ENCODE measurements at regions not wholly inside any gene's neighbourhood (a gene's known extent, or its start where the extent isn't known, plus 50 kb on each side); places are given as distances from the start of the nearest gene placed in this dataset.
"Not testable (repeated sequence)": the region's sequence is repeated elsewhere in the genome, so short reads cannot be mapped to it uniquely, and the experiment has no call there.

GRCh38 chr2:12009323-12009905, 263.0 kb downstream of the LPIN1 start:
- H3K36me3 ChIP-seq = no peaks in the 10 kb centered on the region
- no peaks in the 10 kb centered on the region for H3K9me3 ChIP-seq
- H3K27me3 ChIP-seq = no peaks in the 10 kb centered on the region
- H3K4me3 ChIP-seq = no peak overlapping the region
- no peak for DNase-seq
- no peak overlapping the region for H3K27ac ChIP-seq
- intact Hi-C loops (cut with DNase I; ENCODE audit: low total_unique reads) = no loop called here
- H3K4me1 ChIP-seq = no peaks in the 10 kb centered on the region
- TF ChIP-seq CTCF (IDR thresholded peaks at IDR 0.05) = no peak

- no peaks in the 10 kb centered on the region for H3K9me3 ChIP-seq
- no peak overlapping the region for H3K27ac ChIP-seq
- no peak for DNase-seq
- H3K36me3 ChIP-seq = no peaks in the 10 kb centered on the region
- H3K27me3 ChIP-seq = no peaks in the 10 kb centered on the region
- H3K4me3 ChIP-seq = no peak overlapping the region
- no peak for TF ChIP-seq CTCF (IDR thresholded peaks at IDR 0.05)
- intact Hi-C loops (cut with DNase I; ENCODE audit: low total_unique reads) = no loop called here
- H3K4me1 ChIP-seq = no peaks in the 10 kb centered on the region
Measured at GRCh38 chr2:12010059-12010458, 263.6 kb downstream of the LPIN1 start.

GRCh38 chr2:12010779-12011178, 264.3 kb downstream of the LPIN1 start:
- intact Hi-C loops (cut with DNase I; ENCODE audit: low total_unique reads) = no loop called here
- Histone ChIP-seq H3K27ac (no peak overlapping the region), H3K9me3 (no peaks in the 10 kb centered on the region), H3K36me3 (no peaks in the 10 kb centered on the region), H3K4me3 (no peak overlapping the region), H3K4me1 (no peaks in the 10 kb centered on the region), H3K27me3 (no peaks in the 10 kb centered on the region)
- no peak for DNase-seq
- TF ChIP-seq CTCF (IDR thresholded peaks at IDR 0.05) = no peak

GRCh38 chr2:12014088-12014960, 267.9 kb downstream of the LPIN1 start:
- Histone ChIP-seq H3K27me3 (no peaks in the 10 kb centered on the region), H3K36me3 (no peaks in the 10 kb centered on the region), H3K27ac (no peak overlapping the region), H3K4me3 (no peak overlapping the region), H3K4me1 (no peaks in the 10 kb centered on the region), H3K9me3 (no peaks in the 10 kb centered on the region)
- intact Hi-C loops (cut with DNase I; ENCODE audit: low total_unique reads) = no loop called here
- no peak for TF ChIP-seq CTCF (IDR thresholded peaks at IDR 0.05)
- peak; percentile 49 to 67 for DNase-seq

- Histone ChIP-seq H3K36me3 (no peaks in the 10 kb centered on the region), H3K4me3 (no peak overlapping the region), H3K9me3 (peaks cover 0 to 10% (median 5%) of the 10 kb centered on the region in 3 donors), H3K4me1 (no peaks in the 10 kb centered on the region), H3K27ac (no peak overlapping the region), H3K27me3 (no peaks in the 10 kb centered on the region)
- intact Hi-C loops (cut with DNase I; ENCODE audit: low total_unique reads) = no loop called here
- no peak for DNase-seq
- no peak for TF ChIP-seq CTCF (IDR thresholded peaks at IDR 0.05)
Measured at GRCh38 chr2:12017499-12018157, 271.2 kb downstream of the LPIN1 start.

- H3K4me3 ChIP-seq; H3K27ac ChIP-seq; H3K4me1 ChIP-seq; H3K36me3 ChIP-seq; DNase-seq; H3K9me3 ChIP-seq; intact Hi-C loops (cut with DNase I; ENCODE audit: low total_unique reads); H3K27me3 ChIP-seq: not testable (repeated sequence)
Measured at GRCh38 chr2:12018726-12019125, 272.3 kb downstream of the LPIN1 start.

All from tibial artery (tissue), 4 donors.